ENCODE measurements at regions not wholly inside any gene's neighbourhood (a gene's known extent, or its start where the extent isn't known, plus 50 kb on each side); places are given as distances from the start of the nearest gene placed in this dataset.

DNA sequence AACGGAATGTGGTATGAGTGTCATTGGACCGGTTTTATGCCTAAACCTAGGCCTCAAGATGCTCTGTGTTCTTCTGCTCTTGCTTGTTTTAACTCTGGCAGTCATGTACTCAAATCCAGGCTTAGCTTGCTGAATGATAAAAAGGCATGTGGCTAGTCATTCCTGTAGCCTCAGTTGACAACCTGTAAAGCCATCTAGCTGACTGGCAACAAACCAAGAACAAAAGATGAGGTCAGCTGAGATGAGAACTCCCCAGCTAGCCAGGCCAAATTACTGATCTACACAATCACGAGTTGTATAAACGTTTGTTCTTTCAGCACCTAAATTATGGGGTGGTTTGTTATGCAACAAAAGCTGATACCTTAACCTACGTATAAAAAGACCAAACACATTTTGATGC, 1406.0 kb upstream of the CDH8 start:
- no peak overlapping the region for H4K91ac ChIP-seq (ENCODE audit: insufficient read length, low read depth, low read length)
- Mint-ChIP-seq H3K36me3 (ENCODE audit: insufficient read depth in 1 of 3, low read depth in 3 of 3) (no peaks in the 10 kb centered on the region), H3K4me1 (no peaks in the 10 kb centered on the region), H3K4me3 (no peak overlapping the region), H3K27me3 (ENCODE audit: low read depth) (no peaks in the 10 kb centered on the region), H3K9me3 (peaks cover 3 to 6% of the 10 kb centered on the region in 2 experiments; a peak in 3 of 5 replicates), H3K27ac (no peak overlapping the region)
- H3K4ac ChIP-seq (ENCODE audit: low read depth, low read length), result no peak overlapping the region
- H3K4me2 ChIP-seq (ENCODE audit: insufficient read depth, insufficient read length, low read length), result no peak overlapping the region
- no peak overlapping the region for H3K9ac ChIP-seq (ENCODE audit: extremely low read depth, insufficient read length, low read length)
- H4K5ac ChIP-seq (ENCODE audit: insufficient read length, low read depth, low read length), result no peak overlapping the region
- no peak overlapping the region for H3K56ac ChIP-seq (ENCODE audit: insufficient read length, low read depth, low read length)
- no peak overlapping the region for H2BK15ac ChIP-seq (ENCODE audit: low read depth, low read length)
- TF ChIP-seq, protein P1, sequence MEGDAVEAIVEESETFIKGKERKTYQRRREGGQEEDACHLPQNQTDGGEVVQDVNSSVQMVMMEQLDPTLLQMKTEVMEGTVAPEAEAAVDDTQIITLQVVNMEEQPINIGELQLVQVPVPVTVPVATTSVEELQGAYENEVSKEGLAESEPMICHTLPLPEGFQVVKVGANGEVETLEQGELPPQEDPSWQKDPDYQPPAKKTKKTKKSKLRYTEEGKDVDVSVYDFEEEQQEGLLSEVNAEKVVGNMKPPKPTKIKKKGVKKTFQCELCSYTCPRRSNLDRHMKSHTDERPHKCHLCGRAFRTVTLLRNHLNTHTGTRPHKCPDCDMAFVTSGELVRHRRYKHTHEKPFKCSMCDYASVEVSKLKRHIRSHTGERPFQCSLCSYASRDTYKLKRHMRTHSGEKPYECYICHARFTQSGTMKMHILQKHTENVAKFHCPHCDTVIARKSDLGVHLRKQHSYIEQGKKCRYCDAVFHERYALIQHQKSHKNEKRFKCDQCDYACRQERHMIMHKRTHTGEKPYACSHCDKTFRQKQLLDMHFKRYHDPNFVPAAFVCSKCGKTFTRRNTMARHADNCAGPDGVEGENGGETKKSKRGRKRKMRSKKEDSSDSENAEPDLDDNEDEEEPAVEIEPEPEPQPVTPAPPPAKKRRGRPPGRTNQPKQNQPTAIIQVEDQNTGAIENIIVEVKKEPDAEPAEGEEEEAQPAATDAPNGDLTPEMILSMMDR (conservative IDR thresholded peaks at IDR 0.05), result no peak
- DNase-seq, result no peak
- WGBS (ENCODE audit: extremely low coverage, insufficient read length, low lambda C conversion rate), result no CpG with 5 or more reads among the region's 5 CpGs
- H3K18ac ChIP-seq (ENCODE audit: insufficient read length, low read depth, low read length), result no peak overlapping the region
- no peak overlapping the region for H2BK5ac ChIP-seq (ENCODE audit: insufficient read length, low read length)
- no peak overlapping the region for H2BK20ac ChIP-seq (ENCODE audit: low read depth, low read length, poor library complexity, severe bottlenecking)
- no peak overlapping the region for H3T11ph ChIP-seq (ENCODE audit: low read length)
- H3K23me2 ChIP-seq (ENCODE audit: insufficient read length, low read depth, low read length, poor library complexity, severe bottlenecking), result no peaks in the 10 kb centered on the region
- H4K20me1 ChIP-seq (ENCODE audit: control insufficient read depth, insufficient read depth, insufficient read length), result no peaks in the 10 kb centered on the region
- no peak overlapping the region for H4K8ac ChIP-seq (replicated peaks; ENCODE audit: insufficient read length, low read depth, low read length)
- H3K79me2 ChIP-seq (ENCODE audit: insufficient read depth, low read length), result no peaks in the 10 kb centered on the region
- H3K23ac ChIP-seq (ENCODE audit: insufficient read length, low read depth, low read length), result no peak overlapping the region
- H2AFZ ChIP-seq (ENCODE audit: low read length), result no peak overlapping the region
- H2BK120ac ChIP-seq (ENCODE audit: low read depth, low read length, poor library complexity, severe bottlenecking), result no peak overlapping the region
- H3K9me3 ChIP-seq (ENCODE audit: control insufficient read depth, low read depth, low read length), result no peaks in the 10 kb centered on the region
- H3K79me1 ChIP-seq (ENCODE audit: insufficient read depth, low read depth, low read length, poor library complexity, severe bottlenecking), result no peaks in the 10 kb centered on the region
- no peak overlapping the region for H3K14ac ChIP-seq (ENCODE audit: insufficient read depth, low read length)
- H3K4me1 ChIP-seq (ENCODE audit: insufficient read depth, low read length), result no peaks in the 10 kb centered on the region
- no peak overlapping the region for H2BK12ac ChIP-seq (ENCODE audit: insufficient read length, low read depth, low read length)
- no peak overlapping the region for H2AK5ac ChIP-seq (ENCODE audit: insufficient read length, low read length)
- no peaks in the 10 kb centered on the region for H3K27me3 ChIP-seq (ENCODE audit: insufficient read depth, low read length)
- H3K27ac ChIP-seq (ENCODE audit: insufficient read length, low read depth, low read length), result no peak overlapping the region

Data from H9 (cell line).